Breast epithelium (tissue), 4 donors: ENCODE measurements at regions not wholly inside any gene's neighbourhood (a gene's known extent, or its start where the extent isn't known, plus 50 kb on each side); places are given as distances from the start of the nearest gene placed in this dataset.

ENCODE experiments used
- DNase-seq, 2 donors: peaks; one replicate each; pipeline ENCODE4 v3.0.0-alpha.2; 2019; ENCODE audit warnings: low spot score in 2 of 2
- H3K27ac ChIP-seq, 2 donors: fragments of 200-600 bp; sonication (generic) in 1 of 2; one replicate each; pipeline ENCODE4 v1.5.1; 2016 to 2019; ENCODE audit warnings: mild to moderate bottlenecking in 1 of 2
- H3K27me3 ChIP-seq, 2 donors: fragments of 200-600 bp; sonication (generic) in 1 of 2; one replicate each; pipeline versions ENCODE4 v1.5.1 to v1.6.0; 2017 to 2019; ENCODE audit warnings: control low read depth in 1 of 2, mild to moderate bottlenecking in 1 of 2
- H3K36me3 ChIP-seq: fragments of 200-600 bp; one replicate; pipeline ENCODE4 v1.5.1; 2019
- H3K4me1 ChIP-seq, 2 donors: fragments of 200-600 bp; sonication (generic); one replicate each; pipeline ENCODE4 v1.5.1; 2016 to 2019; ENCODE audit warnings: control low read depth in 1 of 2
- H3K4me3 ChIP-seq, 3 donors: fragments of 200-600 bp; sonication (generic); 1 replicate in 2 of 3; 2 replicates in 1 of 3; pipeline ENCODE4 v1.5.1; 2016 to 2019; ENCODE audit warnings: mild to moderate bottlenecking in 3 of 3, moderate library complexity in 2 of 3
- H3K9me3 ChIP-seq, 2 donors: fragments of 200-600 bp; sonication (generic) in 1 of 2; one replicate each; pipeline ENCODE4 v1.5.1; 2016 to 2019; ENCODE audit warnings: control low read depth in 1 of 2
- POLR2A ChIP-seq: fragments of 450-650 bp; IDR thresholded peaks from one replicate; pipeline ENCODE4 v1.6.1; 2016; ENCODE audit warnings: antibody characterized with exemption, mild to moderate bottlenecking, moderate library complexity
- POLR2AphosphoS5 ChIP-seq, 3 donors: sonication (generic); formaldehyde crosslinking; IDR thresholded peaks; one replicate each; pipeline ENCODE4 v1.6.1; 2017; ENCODE audit warnings: antibody characterized with exemption in 3 of 3
- intact Hi-C: fragments of 100-400 bp; cut with DNase I; formaldehyde crosslinking; loops from one replicate; pipeline ENCODE4 v1.15.1; 2023; ENCODE audit warnings: low total_unique reads
- TF ChIP-seq, protein P1 (sequence below), 3 donors: fragments of 450-650 bp; IDR thresholded peaks; one replicate each; pipeline ENCODE4 v1.5.1; 2016 to 2017; ENCODE audit warnings: antibody characterized with exemption in 3 of 3, mild to moderate bottlenecking in 3 of 3, moderate library complexity in 3 of 3

DNA sequence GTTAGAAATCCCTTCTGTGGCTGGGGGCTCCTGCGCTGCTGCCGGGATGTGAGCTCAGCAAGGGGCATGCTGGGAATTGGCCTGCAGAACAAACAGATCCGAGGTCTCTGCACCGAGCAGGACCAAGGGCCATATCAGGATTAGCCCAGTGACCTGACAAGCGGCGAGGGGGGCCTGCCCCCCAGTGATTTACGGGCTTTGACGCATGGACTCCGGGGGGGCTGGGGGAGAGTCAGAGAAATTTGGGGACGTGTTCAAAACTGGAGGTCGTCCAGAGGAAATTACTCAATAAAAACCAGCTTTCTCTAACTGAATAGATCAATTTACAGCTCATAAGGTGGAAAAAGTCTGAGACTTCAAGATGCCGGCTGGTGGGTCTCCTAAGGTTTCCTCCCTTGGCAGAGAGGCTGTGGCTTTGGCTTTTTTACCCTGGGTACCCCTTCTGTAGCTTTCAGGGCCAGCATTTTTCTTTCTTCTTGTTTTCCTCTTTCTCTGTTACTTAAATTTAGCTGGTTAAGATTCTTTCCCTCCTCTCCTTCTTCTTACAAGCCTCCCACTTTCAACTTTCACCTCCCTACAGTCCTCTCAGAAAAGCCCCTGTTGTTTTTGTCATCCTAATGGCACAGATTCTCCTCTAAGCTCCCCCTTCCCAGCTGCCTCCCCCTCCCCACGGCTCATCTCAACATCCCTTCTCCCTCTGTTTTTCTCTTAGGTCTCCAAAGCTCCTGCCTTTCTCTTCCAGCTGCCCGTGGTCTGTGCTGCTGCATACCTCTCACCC is 551.0 kb downstream of the CCDC171 start:
- Histone ChIP-seq H3K27ac (peak overlapping the region in 1 of 2 donors; percentile 61), H3K36me3 (no peaks in the 10 kb centered on the region), H3K4me3 (no peak overlapping the region), H3K9me3 (peaks cover 0 to 9% of the 10 kb centered on the region in 2 donors), H3K27me3 (no peaks in the 10 kb centered on the region), H3K4me1 (no peaks in the 10 kb centered on the region)
- intact Hi-C loops: no loop called here
- TF ChIP-seq, protein P1, sequence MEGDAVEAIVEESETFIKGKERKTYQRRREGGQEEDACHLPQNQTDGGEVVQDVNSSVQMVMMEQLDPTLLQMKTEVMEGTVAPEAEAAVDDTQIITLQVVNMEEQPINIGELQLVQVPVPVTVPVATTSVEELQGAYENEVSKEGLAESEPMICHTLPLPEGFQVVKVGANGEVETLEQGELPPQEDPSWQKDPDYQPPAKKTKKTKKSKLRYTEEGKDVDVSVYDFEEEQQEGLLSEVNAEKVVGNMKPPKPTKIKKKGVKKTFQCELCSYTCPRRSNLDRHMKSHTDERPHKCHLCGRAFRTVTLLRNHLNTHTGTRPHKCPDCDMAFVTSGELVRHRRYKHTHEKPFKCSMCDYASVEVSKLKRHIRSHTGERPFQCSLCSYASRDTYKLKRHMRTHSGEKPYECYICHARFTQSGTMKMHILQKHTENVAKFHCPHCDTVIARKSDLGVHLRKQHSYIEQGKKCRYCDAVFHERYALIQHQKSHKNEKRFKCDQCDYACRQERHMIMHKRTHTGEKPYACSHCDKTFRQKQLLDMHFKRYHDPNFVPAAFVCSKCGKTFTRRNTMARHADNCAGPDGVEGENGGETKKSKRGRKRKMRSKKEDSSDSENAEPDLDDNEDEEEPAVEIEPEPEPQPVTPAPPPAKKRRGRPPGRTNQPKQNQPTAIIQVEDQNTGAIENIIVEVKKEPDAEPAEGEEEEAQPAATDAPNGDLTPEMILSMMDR (IDR thresholded peaks at IDR 0.05): no peak
- peak in 2 of 3 donors; percentile 25 to 74 for TF ChIP-seq POLR2AphosphoS5 (IDR thresholded peaks at IDR 0.05)
- peak in 1 of 2 donors; percentile 18 for DNase-seq

DNA sequence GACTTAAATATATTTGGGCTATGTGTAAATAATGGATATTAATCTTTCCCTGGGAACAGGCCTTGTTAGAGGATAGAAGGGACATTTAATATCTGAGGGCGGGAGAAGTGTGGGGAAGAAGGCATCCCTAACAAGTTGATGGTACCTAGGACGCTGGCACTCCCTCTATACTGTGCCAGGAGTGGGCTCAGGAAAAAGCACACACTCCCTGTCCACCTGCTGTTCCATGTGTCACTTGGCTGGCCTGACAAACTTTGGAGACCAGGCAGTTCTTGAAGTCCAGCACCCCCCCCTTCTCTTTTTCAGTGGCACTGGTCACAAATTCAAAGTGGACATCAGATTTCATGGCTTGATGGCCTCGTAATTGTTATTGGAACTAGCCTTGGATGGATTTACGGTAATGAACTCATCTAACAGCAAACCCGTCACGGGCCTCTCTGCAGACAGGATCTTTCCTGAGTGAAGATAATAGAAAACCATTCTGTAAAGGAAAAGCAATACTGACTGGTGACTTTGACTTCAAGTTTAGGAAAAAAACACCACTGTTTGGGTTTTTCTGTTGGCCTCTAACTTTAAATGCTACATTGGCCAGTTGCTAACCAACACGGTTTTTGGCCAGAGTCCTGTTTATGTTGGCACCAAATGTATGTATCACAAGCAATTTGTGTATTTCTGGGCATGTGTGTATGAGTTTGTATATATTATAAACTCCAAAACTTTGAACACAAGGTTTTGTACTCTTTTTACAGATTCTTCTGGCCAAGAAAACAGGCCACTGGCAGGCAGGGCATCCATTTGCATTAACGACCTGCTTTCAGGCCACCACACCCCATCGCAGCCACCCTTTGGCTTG is 552.6 kb downstream of the CCDC171 start:
- Histone ChIP-seq H3K27ac (no peak overlapping the region), H3K4me3 (no peak overlapping the region), H3K9me3 (peaks cover 0 to 9% of the 10 kb centered on the region in 2 donors), H3K36me3 (no peaks in the 10 kb centered on the region), H3K27me3 (no peaks in the 10 kb centered on the region), H3K4me1 (no peaks in the 10 kb centered on the region)
- intact Hi-C loops: no loop called here
- TF ChIP-seq POLR2A: no peak
- TF ChIP-seq, protein P1 (IDR thresholded peaks at IDR 0.05): no peak
- TF ChIP-seq POLR2AphosphoS5 (IDR thresholded peaks at IDR 0.05): no peak
- DNase-seq: no peak

DNA sequence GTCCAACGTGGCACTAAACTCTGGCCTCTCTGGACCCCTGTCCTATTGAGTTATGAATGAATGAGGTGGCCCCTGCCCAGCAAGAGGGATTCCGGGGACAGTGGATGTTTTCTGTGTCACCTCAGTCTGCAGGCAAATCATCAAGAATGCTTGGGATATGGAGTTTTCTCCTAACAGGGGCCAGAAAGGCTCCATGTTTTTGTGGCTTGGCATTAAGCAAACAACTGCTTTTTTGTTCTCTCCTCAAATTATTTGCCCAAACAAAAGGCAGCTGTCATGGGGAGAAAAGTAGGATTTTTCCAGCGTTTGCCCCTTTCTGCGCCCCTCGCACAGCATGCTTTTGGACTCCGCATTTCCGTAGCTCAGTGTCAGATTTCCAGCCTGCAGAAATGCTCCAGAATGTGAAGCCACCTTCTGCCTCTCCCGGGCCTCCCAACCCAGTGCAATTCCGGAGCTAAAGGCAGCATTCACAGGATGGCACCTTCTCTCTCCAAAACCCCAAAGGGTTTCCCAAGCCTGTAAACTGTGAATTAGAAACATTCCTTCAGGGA is 553.3 kb downstream of the CCDC171 start:
- Histone ChIP-seq H3K9me3 (peaks cover 0 to 8% of the 10 kb centered on the region in 2 donors), H3K4me1 (no peaks in the 10 kb centered on the region), H3K27me3 (no peaks in the 10 kb centered on the region), H3K36me3 (no peaks in the 10 kb centered on the region), H3K27ac (no peak overlapping the region), H3K4me3 (no peak overlapping the region)
- intact Hi-C loops: no loop called here
- no peak for DNase-seq
- TF ChIP-seq POLR2A (no peak), POLR2AphosphoS5 (IDR thresholded peaks at IDR 0.05) (no peak)
- TF ChIP-seq, protein P1 (IDR thresholded peaks at IDR 0.05): no peak

DNA sequence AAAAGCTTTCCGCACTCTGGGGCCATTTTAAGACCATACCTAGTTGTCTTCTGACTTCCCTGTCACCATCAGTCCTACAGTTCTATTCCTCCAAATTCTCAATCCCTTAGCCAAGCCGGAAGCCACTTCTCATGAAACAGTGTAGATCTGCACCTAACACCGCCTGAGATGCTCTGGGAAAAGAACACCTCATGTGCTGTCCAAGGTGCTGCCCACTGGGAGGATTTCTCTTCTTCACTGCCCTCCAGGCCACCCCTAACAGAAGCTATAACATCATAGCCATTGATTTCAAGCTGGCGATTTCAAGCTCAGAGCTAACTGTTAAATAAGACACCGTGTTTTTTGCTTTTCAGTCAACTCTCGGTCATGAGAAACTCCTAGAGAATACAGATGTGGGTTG is 559.3 kb downstream of the CCDC171 start:
- no peaks in the 10 kb centered on the region for H3K4me1 ChIP-seq
- intact Hi-C loops: loop anchor here (10.0 kb wide), 1 partner anchor 607 kb away; no protein-coding TSS in a partner anchor
- DNase-seq: no peak
- H3K4me3 ChIP-seq: no peak overlapping the region
- no peaks in the 10 kb centered on the region for H3K27me3 ChIP-seq
- H3K36me3 ChIP-seq: no peaks in the 10 kb centered on the region
- H3K27ac ChIP-seq: no peak overlapping the region
- TF ChIP-seq, protein P1 (IDR thresholded peaks at IDR 0.05): no peak
- no peak for TF ChIP-seq POLR2AphosphoS5 (IDR thresholded peaks at IDR 0.05)
- TF ChIP-seq POLR2A: no peak
- H3K9me3 ChIP-seq: no peaks in the 10 kb centered on the region
